GM19438 (cell line): ENCODE measurements at regions not wholly inside any gene's neighbourhood (a gene's known extent, or its start where the extent isn't known, plus 50 kb on each side); places are given as distances from the start of the nearest gene placed in this dataset.

ENCODE experiments used
- ATAC-seq: cut with Tn5 transposase; IDR thresholded peaks from one replicate; pipeline ENCODE4 v1.9.1; 2021; ENCODE audit warnings: low read depth; ENCODE audit not compliant: unreplicated experiment

- ATAC-seq: no peak
Measured at GRCh38 chr5:82355053-82355452, 76.9 kb upstream of the RPS23 start.

- ATAC-seq: no peak
Measured at GRCh38 chr5:82354543-82354942, 76.4 kb upstream of the RPS23 start.

GRCh38 chr5:82353522-82353921, 75.4 kb upstream of the RPS23 start:
- no peak for ATAC-seq

- ATAC-seq: no peak
Measured at GRCh38 chr5:82352146-82352791, 74.1 kb upstream of the RPS23 start.

GRCh38 chr5:82351754-82352145, 73.6 kb upstream of the RPS23 start:
- peak; percentile 56 for ATAC-seq

- no peak for ATAC-seq
Measured at GRCh38 chr5:82351297-82351696, 73.1 kb upstream of the RPS23 start.

- no peak for ATAC-seq
Measured at GRCh38 chr5:82349652-82350051, 71.5 kb upstream of the RPS23 start.

- ATAC-seq: no peak
Measured at GRCh38 chr5:82348784-82349425, 70.8 kb upstream of the RPS23 start.

- no peak for ATAC-seq
Measured at GRCh38 chr5:82347201-82347865, 69.2 kb upstream of the RPS23 start.

GRCh38 chr5:82346399-82347165, 68.4 kb upstream of the RPS23 start:
- no peak for ATAC-seq

- no peak for ATAC-seq
Measured at GRCh38 chr5:82345108-82345507, 67.0 kb upstream of the RPS23 start.

GRCh38 chr5:82341325-82341724, 63.2 kb upstream of the RPS23 start:
- no peak for ATAC-seq

GRCh38 chr5:82340799-82341198, 62.6 kb upstream of the RPS23 start:
- no peak for ATAC-seq

- ATAC-seq: no peak
Measured at GRCh38 chr5:82339792-82340191, 61.6 kb upstream of the RPS23 start.

GRCh38 chr5:82338771-82339373, 60.7 kb upstream of the RPS23 start:
- no peak for ATAC-seq

- no peak for ATAC-seq
Measured at GRCh38 chr5:82336959-82337351, 58.8 kb upstream of the RPS23 start.

- ATAC-seq: no peak
Measured at GRCh38 chr5:82336226-82336958, 58.2 kb upstream of the RPS23 start.

GRCh38 chr5:82335806-82336205, 57.7 kb upstream of the RPS23 start:
- ATAC-seq: no peak

- ATAC-seq: no peak
Measured at GRCh38 chr5:82334856-82335255, 56.7 kb upstream of the RPS23 start.

- no peak for ATAC-seq
Measured at GRCh38 chr5:82334085-82334692, 56.0 kb upstream of the RPS23 start.
